ENCODE measurements at regions not wholly inside any gene's neighbourhood (a gene's known extent, or its start where the extent isn't known, plus 50 kb on each side); places are given as distances from the start of the nearest gene placed in this dataset.

- H3K27me3 ChIP-seq (ENCODE audit: control insufficient read depth, insufficient read depth, low read length) = no peaks in the 10 kb centered on the region
- no peak for TF ChIP-seq CTCF (IDR thresholded peaks at IDR 0.05; ENCODE audit: insufficient read depth, low read length, poor library complexity, severe bottlenecking)
- no peak for DNase-seq (ENCODE audit: low read depth)
These were observed 82.5 kb downstream of the KLF5 start for GRCh38 chr13:73141292-73141771.

GRCh38 chr13:73140801-73141200 is 82.0 kb downstream of the KLF5 start:
- Histone ChIP-seq H3K36me3 (ENCODE audit: control insufficient read depth, insufficient read depth, low read length) (no peaks in the 10 kb centered on the region), H3K4me3 (ENCODE audit: low read depth, low read length) (no peak overlapping the region), H3K27me3 (ENCODE audit: control insufficient read depth, insufficient read depth, low read length) (no peaks in the 10 kb centered on the region)
- no peak for DNase-seq (ENCODE audit: low read depth)
- TF ChIP-seq CTCF (IDR thresholded peaks at IDR 0.05; ENCODE audit: insufficient read depth, low read length, poor library complexity, severe bottlenecking) = no peak

More at GRCh38 chr13:73141292-73141771, 82.5 kb downstream of the KLF5 start:
- Histone ChIP-seq H3K4me3 (ENCODE audit: low read depth, low read length) (no peak overlapping the region), H3K36me3 (ENCODE audit: control insufficient read depth, insufficient read depth, low read length) (no peaks in the 10 kb centered on the region)

GRCh38 chr13:73138638-73139491 is 80.1 kb downstream of the KLF5 start:
- H3K4me3 ChIP-seq (ENCODE audit: low read depth, low read length) = no peak overlapping the region

GRCh38 chr13:73138276-73138637 is 79.5 kb downstream of the KLF5 start:
- H3K36me3 ChIP-seq (ENCODE audit: control insufficient read depth, insufficient read depth, low read length) = no peaks in the 10 kb centered on the region
- no peak for TF ChIP-seq CTCF (IDR thresholded peaks at IDR 0.05; ENCODE audit: insufficient read depth, low read length, poor library complexity, severe bottlenecking)
- no peak for DNase-seq (ENCODE audit: low read depth)
- H3K4me3 ChIP-seq (ENCODE audit: low read depth, low read length) = no peak overlapping the region
- H3K27me3 ChIP-seq (ENCODE audit: control insufficient read depth, insufficient read depth, low read length) = no peaks in the 10 kb centered on the region

More at GRCh38 chr13:73138638-73139491, 80.1 kb downstream of the KLF5 start:
- no peak for DNase-seq (ENCODE audit: low read depth)
- Histone ChIP-seq H3K36me3 (ENCODE audit: control insufficient read depth, insufficient read depth, low read length) (no peaks in the 10 kb centered on the region), H3K27me3 (ENCODE audit: control insufficient read depth, insufficient read depth, low read length) (no peaks in the 10 kb centered on the region)
- TF ChIP-seq CTCF (IDR thresholded peaks at IDR 0.05; ENCODE audit: insufficient read depth, low read length, poor library complexity, severe bottlenecking) = no peak

- no peak for TF ChIP-seq CTCF (IDR thresholded peaks at IDR 0.05; ENCODE audit: insufficient read depth, low read length, poor library complexity, severe bottlenecking)
- no peak for DNase-seq (ENCODE audit: low read depth)
- Histone ChIP-seq H3K27me3 (ENCODE audit: control insufficient read depth, insufficient read depth, low read length) (no peaks in the 10 kb centered on the region), H3K36me3 (ENCODE audit: control insufficient read depth, insufficient read depth, low read length) (no peaks in the 10 kb centered on the region), H3K4me3 (ENCODE audit: low read depth, low read length) (no peak overlapping the region)
These were observed 78.0 kb downstream of the KLF5 start for GRCh38 chr13:73136776-73137175.

Data from kidney epithelial cell (primary cell).